OCI-LY7 (cell line): ENCODE measurements at regions not wholly inside any gene's neighbourhood (a gene's known extent, or its start where the extent isn't known, plus 50 kb on each side); places are given as distances from the start of the nearest gene placed in this dataset.
A peak's percentile ranks its signal among the peaks of the same experiment; 100 is the strongest.

ENCODE experiments used
- BruUV-seq: library from RNA; stranded (reverse); fragments of 400-500 nt; replicated peaks from 2 replicates; lab custom pipeline; 2021; lab: Mats Ljungman, UMichigan
- CTCF ChIA-PET: fragments of 300-600 bp; sonication (Branson Sonifier 250); formaldehyde crosslinking; loops from one replicate; lab custom pipeline; 2022; ENCODE audit warnings: antibody characterized with exemption; ENCODE audit not compliant: unreplicated experiment; lab: Charles Lee
- POLR2A ChIA-PET: fragments of 300-600 bp; sonication (Branson Sonifier 250); formaldehyde crosslinking; loops from one replicate; lab custom pipeline; 2022; ENCODE audit warnings: antibody characterized with exemption; lab: Charles Lee
- DNase-seq: peaks from one replicate; pipeline ENCODE4 v3.0.0-alpha.2; 2015; ENCODE audit warnings: low spot score
- H2AFZ ChIP-seq: fragments of 200-600 bp; sonication (generic), shearing (Covaris generic); 2 replicates; pipeline ENCODE4 v1.6.1; 2014; ENCODE audit warnings: mild to moderate bottlenecking, antibody characterized with exemption, low read length, moderate library complexity
- H3K27ac ChIP-seq: fragments of 200-600 bp; sonication (generic); 2 replicates; pipeline ENCODE4 v1.5.1; 2014; ENCODE audit warnings: mixed run types, low read depth, mild to moderate bottlenecking, moderate library complexity, low read length, inconsistent platforms; ENCODE audit not compliant: poor library complexity, severe bottlenecking
- H3K36me3 ChIP-seq: fragments of 200-600 bp; sonication (generic); 2 replicates; pipeline ENCODE4 v1.6.1; 2014; ENCODE audit warnings: mild to moderate bottlenecking, antibody characterized with exemption, low read length, moderate library complexity, mixed read lengths; ENCODE audit not compliant: insufficient read depth
- H3K4me1 ChIP-seq: fragments of 200-600 bp; sonication (generic); 2 replicates; pipeline ENCODE4 v1.5.1; 2014; ENCODE audit warnings: mild to moderate bottlenecking, low read length; ENCODE audit not compliant: insufficient read depth, poor library complexity, severe bottlenecking
- H3K4me2 ChIP-seq: fragments of 200-600 bp; sonication (generic); 2 replicates; pipeline ENCODE4 v1.6.1; 2014; ENCODE audit warnings: mild to moderate bottlenecking, low read length
- H3K4me3 ChIP-seq: fragments of 200-600 bp; sonication (generic); 2 replicates; pipeline ENCODE4 v1.5.1; 2014; ENCODE audit warnings: mild to moderate bottlenecking, low read depth, low read length; ENCODE audit not compliant: poor library complexity, severe bottlenecking
- H3K79me2 ChIP-seq: fragments of 200-600 bp; sonication (generic); 2 replicates; pipeline ENCODE4 v1.6.1; 2016; ENCODE audit warnings: low read depth, mild to moderate bottlenecking, low read length, moderate library complexity, mixed read lengths; ENCODE audit not compliant: insufficient read depth
- H3K9me2 ChIP-seq: fragments of 200-600 bp; sonication (generic); 2 replicates; pipeline ENCODE4 v1.6.1; 2016; ENCODE audit warnings: mild to moderate bottlenecking, low read length, mixed read lengths; ENCODE audit not compliant: insufficient read depth
- H3K9me3 ChIP-seq: fragments of 200-600 bp; sonication (generic); 2 replicates; pipeline ENCODE4 v1.6.1; 2014; ENCODE audit warnings: mild to moderate bottlenecking, mixed run types, low read length, mixed read lengths
- H4K20me1 ChIP-seq: fragments of 200-600 bp; sonication (generic); 2 replicates; pipeline ENCODE4 v1.6.1; 2014; ENCODE audit warnings: mild to moderate bottlenecking, antibody characterized with exemption, low read length, moderate library complexity, mixed read lengths; ENCODE audit not compliant: insufficient read depth
- CTCF ChIP-seq: fragments of 200-600 bp; sonication (generic); conservative IDR thresholded peaks from 2 replicates; pipeline ENCODE4 v1.5.1; 2014; ENCODE audit warnings: mild to moderate bottlenecking, antibody characterized with exemption, low read length, moderate library complexity, mixed read lengths
- EZH2phosphoT487 ChIP-seq: fragments of 200-600 bp; sonication (generic); IDR thresholded peaks from 2 replicates; pipeline ENCODE4 v1.6.1; 2018; ENCODE audit warnings: low read depth, borderline replicate concordance, mild to moderate bottlenecking, mixed run types, antibody characterized with exemption, low read length, moderate library complexity, mixed read lengths
- intact Hi-C: fragments of 100-400 bp; cut with micrococcal nuclease; formaldehyde crosslinking; loops from one replicate; pipeline ENCODE4 v1.10.0; 2022; ENCODE audit not compliant: unreplicated experiment

- CTCF ChIA-PET, result no interaction called here
- no peaks in the 10 kb centered on the region for H3K9me3 ChIP-seq
- no peak for DNase-seq
Observed at GRCh38 chr7:109091042-109091441, 521.4 kb downstream of the DNAJB9 start.

GRCh38 chr7:109092268-109092667, 522.6 kb downstream of the DNAJB9 start:
- intact Hi-C loops, result no loop called here
- Histone ChIP-seq H3K4me1 (no peaks in the 10 kb centered on the region), H4K20me1 (no peaks in the 10 kb centered on the region), H3K27ac (no peak overlapping the region), H3K79me2 (no peaks in the 10 kb centered on the region), H3K9me2 (no peaks in the 10 kb centered on the region), H3K4me3 (no peak overlapping the region), H3K9me3 (no peaks in the 10 kb centered on the region), H3K4me2 (no peak overlapping the region), H3K36me3 (no peaks in the 10 kb centered on the region), H2AFZ (no peak overlapping the region)
- TF ChIP-seq CTCF, result peak; percentile 47
- TF ChIP-seq EZH2phosphoT487, result no peak
- ChIA-PET POLR2A (interaction anchor here (0.6 to 1.3 kb wide), 5 partner anchors 9 to 356 kb away, joined by 3 to 5 read pairs (median 3); no protein-coding TSS in a partner anchor), CTCF (no interaction called here)
- DNase-seq, result no peak
- no TSS peak for BruUV-seq

More at GRCh38 chr7:109091042-109091441, 521.4 kb downstream of the DNAJB9 start:
- H3K4me3 ChIP-seq, result no peak overlapping the region
- H3K27ac ChIP-seq, result no peak overlapping the region
- H3K79me2 ChIP-seq, result no peaks in the 10 kb centered on the region
- no TSS peak for BruUV-seq
- intact Hi-C loops, result no loop called here
- no peaks in the 10 kb centered on the region for H3K36me3 ChIP-seq
- H4K20me1 ChIP-seq, result no peaks in the 10 kb centered on the region
- POLR2A ChIA-PET, result interaction anchor here (1.3 kb wide), 1 partner anchor 14 kb away, joined by 3 read pairs; no protein-coding TSS in a partner anchor
- H3K9me2 ChIP-seq, result no peaks in the 10 kb centered on the region
- no peaks in the 10 kb centered on the region for H3K4me1 ChIP-seq
- TF ChIP-seq CTCF, result no peak
- TF ChIP-seq EZH2phosphoT487, result no peak
- no peak overlapping the region for H3K4me2 ChIP-seq
- H2AFZ ChIP-seq, result no peak overlapping the region

GRCh38 chr7:109101332-109101731, 531.7 kb downstream of the DNAJB9 start:
- no peaks in the 10 kb centered on the region for H3K9me3 ChIP-seq
- H3K79me2 ChIP-seq, result no peaks in the 10 kb centered on the region
- H3K4me2 ChIP-seq, result no peak overlapping the region
- no peak overlapping the region for H2AFZ ChIP-seq
- POLR2A ChIA-PET, result interaction anchor here (1.1 kb wide), 1 partner anchor 9 kb away, joined by 3 read pairs; no protein-coding TSS in a partner anchor
- intact Hi-C loops, result no loop called here
- H4K20me1 ChIP-seq, result no peaks in the 10 kb centered on the region
- CTCF ChIA-PET, result no interaction called here
- DNase-seq, result no peak
- H3K27ac ChIP-seq, result no peak overlapping the region
- no TSS peak for BruUV-seq
- no peak for TF ChIP-seq CTCF
- TF ChIP-seq EZH2phosphoT487, result no peak
- H3K36me3 ChIP-seq, result no peaks in the 10 kb centered on the region
- H3K9me2 ChIP-seq, result no peaks in the 10 kb centered on the region
- no peak overlapping the region for H3K4me3 ChIP-seq
- no peaks in the 10 kb centered on the region for H3K4me1 ChIP-seq
